GM21825 (cell line): ENCODE measurements at regions not wholly inside any gene's neighbourhood (a gene's known extent, or its start where the extent isn't known, plus 50 kb on each side); places are given as distances from the start of the nearest gene placed in this dataset.

ENCODE experiments used
- ATAC-seq: cut with Tn5 transposase; IDR thresholded peaks from one replicate; pipeline ENCODE4 v1.9.1; 2021; ENCODE audit warnings: mild to moderate bottlenecking, moderate library complexity; ENCODE audit not compliant: unreplicated experiment

DNA sequence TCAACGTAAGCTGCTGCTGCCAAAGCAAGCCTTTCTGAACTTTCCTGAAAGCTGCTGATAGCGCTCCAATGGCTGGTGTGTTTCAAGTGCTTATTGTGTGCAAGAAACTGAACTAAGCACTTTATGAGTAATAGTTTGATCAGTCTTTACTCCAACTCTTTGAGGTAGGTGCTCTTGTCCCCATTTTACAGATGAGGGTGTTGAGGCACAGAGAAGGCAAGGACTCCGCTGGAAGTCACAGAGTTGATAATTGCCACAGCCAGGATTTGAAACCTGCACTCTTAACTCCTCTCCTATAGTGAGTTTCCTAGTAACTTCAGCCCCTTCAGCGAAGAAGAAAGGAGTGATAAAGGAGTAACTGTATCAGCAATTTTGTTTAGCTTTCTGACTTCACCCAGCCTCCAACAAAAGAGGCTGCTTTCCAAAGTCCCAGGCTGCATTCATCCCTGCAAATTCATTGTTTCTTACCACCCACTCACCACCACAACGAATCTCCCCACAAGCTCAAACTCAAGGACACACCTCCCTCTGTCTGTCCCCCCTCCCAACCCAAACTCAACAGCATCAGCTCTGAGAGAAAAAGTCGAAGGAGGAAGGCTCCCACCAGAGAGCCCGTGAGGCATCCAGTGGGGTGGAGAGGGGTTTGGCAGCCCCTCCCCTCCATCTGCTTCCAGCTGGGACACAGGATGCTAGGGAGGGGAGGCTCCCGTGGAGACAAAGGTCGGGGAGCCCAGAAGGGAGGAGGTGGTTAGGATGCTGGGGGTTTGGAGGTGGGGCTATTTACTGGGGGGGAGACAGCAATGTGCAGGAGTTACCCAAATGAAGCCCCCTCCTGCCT is 139.6 kb downstream of the NAV1 start:
- ATAC-seq, result no peak

DNA sequence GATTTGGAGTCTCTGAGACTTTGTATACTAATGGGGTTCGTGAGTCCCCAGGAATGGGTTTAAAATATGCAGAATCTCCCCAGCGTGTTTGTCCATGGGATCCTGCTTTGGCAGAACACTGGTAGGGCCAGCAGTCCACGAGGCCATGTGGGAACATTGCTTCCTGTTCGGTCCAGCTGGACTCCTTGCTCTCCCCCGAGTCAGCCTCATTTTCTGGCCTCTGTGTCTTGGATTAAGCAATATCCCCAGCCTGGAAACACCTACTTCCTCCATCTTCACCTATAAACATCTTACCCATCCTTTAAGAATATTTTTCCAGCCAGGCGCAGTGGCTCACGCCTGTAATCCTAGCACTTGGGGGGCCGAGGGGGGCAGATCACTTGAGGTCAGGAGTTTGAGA is 142.4 kb downstream of the NAV1 start:
- ATAC-seq, result no peak

DNA sequence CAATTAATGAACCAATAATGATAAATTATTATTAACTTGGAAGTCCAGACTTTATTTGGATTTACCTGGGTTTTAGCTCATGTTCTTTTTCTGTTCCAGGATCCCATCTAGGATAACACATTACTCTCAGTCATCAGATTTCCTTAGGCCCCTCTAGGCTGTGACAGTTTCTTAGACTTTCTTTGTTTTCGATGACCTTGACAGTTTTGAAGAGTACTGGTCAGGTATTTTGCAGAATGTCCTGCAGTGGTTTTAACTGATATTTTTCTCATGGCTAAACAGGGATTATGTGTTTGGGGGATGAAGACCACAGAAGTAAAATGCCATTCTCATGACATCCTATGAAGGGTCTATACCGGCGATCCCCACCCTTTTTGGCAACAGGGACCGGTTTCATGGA is 144.0 kb downstream of the NAV1 start:
- ATAC-seq, result no peak

DNA sequence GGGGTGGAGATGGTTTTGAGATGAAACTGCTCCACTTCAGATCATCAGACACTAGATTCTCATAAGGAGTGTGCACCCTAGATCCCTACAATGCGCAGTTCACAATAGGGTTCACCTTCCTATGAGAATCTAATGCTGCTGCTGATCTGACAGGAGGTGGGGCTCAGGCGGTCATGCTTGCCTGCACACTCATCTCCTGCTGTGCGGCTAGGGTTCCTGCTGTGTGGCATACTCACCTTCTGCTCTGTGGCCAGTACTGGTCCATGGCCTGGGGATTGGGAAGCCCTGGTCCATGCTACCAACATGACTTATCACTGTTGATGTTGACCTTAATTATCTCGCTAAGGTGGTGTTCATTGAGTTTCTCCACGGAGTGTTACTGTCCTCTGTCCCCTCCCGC is 144.5 kb downstream of the NAV1 start:
- ATAC-seq, result no peak

DNA sequence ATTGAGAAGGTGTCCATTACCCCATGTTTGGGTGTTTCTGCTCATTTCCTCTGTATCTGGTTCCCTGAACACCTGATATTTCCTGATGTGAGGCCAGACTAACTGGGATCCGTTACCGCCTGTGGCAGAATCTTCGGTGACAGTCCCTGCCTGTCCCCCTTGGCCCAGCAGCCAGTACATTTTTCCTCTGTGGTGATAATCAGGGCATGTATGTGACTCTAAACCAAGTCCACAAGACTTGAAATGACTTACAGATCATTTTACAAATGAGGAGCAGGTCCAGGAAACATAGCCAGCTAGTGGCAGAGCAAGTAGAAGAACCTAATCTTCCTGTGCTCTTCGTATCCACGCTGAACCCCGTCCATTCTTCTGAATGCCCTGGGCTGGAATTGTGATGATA is 143.5 kb upstream of the IPO9 start:
- ATAC-seq, result no peak

DNA sequence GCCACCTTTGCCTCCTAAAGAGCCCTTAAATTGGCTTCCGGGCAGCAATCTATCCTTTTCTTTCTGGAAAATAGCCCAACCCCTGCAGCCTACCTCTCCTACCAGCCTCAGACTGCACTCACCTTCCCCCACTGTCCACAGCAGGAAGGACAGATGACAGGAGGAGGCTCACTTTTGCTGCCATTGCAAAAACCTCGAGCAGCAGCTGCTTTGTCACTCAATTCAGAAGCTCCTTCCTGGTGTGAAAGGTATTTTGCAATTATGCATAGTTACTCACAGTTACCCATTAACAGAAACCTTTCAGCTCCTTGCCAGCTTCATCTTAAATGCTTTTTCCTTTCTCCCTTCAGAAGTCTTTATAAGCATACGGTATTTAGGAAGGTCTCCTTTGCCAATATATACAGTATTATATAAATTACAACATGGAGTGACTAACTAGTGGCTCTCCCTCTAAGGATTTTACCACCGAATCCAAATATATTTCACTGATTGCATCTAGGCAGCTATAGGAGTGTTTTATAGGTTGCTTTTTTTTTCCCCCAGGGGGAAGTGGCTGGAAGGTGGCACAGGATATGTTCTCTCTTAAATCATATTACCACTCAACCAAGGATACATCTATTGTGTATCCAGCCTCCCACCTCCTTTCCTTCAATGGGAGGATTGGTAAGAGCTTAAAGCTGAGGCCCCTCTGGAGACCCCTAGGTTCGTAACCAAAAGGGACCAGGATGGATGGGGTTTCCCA is 142.1 kb upstream of the IPO9 start:
- no peak for ATAC-seq

DNA sequence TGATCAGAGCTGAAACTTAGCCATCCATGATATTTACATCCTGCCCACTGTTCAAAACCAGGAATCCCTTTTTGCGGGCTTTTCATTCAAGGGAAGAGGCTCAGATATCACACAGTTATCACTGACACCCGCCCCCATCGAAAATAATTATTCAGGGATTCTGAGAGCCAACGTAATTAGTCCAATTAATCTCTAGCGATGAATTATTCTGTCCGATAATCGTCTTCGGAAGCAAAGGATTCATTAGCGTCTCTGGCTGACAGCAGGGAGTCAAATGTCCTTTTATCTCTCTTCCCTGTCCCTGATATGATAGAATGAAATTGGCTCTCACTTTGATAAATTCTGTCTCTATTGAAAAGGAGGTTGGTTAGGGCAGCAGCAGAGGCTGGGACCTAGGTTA is 140.4 kb upstream of the IPO9 start:
- no peak for ATAC-seq

DNA sequence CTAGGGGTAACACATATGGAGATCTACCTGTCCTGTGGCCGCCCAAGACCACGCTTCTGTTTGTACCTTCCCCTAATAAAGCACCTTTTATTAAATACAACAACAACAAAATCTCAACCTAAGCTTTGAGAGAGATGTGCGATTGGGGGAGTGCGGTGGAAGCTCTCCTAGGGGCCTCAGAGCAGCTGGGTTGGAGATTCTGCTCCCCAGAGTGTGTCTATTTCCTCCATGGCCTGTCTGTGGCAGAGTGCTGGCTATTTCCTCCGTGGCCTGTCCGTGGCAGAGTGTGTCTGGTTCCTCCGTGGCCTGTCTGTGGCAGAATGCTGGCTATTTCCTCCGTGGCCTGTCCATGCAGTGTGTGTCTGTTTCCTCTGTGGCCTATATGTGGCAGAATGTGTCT is 139.3 kb upstream of the IPO9 start:
- ATAC-seq, result no peak

DNA sequence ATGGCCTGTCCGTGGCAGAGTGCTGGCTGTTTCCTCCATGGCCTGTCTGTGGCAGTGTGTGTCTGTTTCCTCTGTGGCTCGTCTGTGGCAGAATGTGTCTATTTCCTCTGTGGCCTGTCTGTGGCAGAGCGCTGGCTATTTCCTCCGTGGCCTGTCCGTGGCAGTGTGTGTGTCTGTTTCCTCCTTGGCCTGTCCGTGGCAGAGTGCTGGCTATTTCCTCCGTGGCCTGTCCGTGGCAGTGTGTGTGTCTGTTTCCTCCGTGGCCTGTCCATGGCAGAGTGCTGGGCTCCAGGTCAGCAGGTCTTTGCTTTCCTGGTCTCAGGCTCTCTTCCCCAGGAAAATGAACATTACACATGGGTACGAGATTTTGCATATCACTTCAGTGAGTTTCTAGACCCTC is 138.4 kb upstream of the IPO9 start:
- no peak for ATAC-seq

DNA sequence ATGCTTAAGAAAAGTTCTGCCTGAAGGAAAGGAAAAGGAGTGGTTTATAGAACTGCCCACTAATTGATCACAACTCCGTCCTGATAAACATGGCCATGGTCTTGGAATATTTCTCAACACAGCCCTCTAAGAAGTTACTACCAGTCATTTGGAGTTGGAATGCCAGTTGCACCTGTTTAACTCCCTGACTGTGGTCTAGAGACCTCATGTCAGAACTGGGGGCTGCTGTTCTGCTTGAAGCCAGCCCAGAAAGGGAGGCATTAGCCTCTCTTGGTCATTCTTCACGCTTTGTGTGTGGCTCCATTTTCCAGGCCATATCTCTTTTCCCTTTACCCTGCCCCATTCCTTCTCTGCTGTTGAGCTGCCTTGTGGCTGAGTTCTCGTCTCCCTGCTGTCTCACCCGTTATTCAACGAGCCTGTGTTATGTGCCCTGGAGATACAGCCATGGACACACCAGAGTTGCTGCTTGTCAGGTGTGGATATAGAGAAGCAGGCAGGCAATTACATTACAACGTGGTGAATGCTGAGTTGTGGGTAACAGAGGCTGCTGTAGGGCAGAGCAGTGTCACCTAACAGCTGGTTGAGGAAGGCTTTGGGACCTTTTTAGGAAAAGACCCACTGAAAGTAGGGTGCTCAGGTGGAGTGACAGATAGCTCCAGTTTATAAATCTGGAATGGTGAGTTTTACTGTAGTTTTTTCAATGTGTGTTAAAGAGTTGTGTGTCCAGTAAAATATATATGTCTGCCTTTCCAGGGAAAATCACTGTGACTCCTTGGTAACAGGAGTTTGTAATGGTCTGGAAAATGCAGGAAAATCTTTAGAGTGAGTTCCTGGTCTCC is 137.0 kb upstream of the IPO9 start:
- no peak for ATAC-seq

DNA sequence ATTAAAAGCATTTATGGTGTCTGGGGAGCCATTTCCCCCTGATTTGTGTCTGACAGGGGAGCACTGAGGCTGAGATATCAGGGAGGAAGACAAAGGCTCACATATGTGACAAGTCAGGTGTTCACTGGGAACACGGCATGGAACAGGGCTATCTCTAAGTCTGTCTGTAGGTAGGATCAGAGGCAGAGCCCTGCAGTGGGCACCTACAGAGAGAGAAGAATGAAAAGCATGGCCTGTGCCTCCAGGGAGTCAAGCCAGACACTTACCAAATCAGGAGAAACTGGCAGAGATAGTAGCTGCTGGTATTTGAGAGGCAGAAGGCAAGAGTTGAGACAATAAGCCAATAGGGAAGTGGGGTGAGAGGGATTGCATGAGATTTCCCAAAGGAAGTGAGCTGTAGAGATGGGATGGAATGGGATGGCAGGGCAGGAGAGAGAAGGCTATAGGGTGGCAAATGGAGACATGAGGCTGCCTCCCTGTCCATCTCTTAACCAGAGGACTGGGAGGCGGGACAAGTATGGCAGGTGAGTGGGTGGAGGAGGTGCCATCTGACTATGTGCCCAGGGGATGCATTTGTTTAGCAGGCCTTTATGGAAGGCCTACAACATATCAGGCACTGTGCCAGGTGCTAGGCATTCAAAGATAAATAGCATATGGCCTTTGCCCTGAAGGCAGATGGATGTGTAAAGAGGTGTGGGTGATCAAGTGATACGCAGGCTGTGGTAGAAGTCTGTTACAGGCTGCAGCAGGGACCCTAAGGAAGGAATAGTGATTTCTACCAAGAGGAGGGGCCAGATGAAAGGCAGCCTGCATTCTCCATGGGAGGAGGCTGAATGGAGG is 136.2 kb upstream of the IPO9 start:
- ATAC-seq, result no peak

DNA sequence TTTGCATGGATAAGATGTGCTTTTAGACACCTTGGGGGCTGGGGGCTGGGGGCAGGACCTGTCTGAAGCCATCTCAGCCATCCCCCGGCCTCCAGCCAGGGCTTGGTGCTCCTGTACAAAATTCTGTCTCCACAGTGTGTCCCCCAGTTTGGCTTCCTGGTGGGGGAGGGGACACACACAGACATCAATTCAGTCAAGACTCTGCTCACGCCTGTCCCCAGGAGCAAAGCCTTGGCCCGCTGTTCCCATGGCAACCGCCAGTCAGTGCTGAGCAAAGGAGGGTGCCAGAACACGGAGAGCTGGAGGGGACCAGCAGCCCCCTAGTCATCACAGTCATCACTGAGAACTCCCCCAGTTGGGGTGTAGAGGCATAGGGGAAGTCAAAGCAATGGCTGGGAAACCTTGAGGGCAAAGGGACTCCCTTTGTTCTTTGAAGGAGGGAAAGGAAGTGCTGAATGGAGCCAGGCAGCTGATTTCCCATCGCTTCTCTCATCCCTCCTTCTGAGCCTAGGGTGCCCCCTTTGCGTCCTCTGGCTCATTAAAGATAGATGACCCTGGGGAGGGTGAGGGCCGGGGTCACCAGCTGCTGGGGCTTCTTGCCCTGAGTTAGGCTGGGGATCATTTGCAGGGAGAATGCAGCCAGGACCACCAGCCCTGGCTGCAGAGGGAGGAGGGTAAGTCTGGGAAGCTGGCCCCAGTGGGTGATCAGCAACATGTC is 134.9 kb upstream of the IPO9 start:
- no peak for ATAC-seq

DNA sequence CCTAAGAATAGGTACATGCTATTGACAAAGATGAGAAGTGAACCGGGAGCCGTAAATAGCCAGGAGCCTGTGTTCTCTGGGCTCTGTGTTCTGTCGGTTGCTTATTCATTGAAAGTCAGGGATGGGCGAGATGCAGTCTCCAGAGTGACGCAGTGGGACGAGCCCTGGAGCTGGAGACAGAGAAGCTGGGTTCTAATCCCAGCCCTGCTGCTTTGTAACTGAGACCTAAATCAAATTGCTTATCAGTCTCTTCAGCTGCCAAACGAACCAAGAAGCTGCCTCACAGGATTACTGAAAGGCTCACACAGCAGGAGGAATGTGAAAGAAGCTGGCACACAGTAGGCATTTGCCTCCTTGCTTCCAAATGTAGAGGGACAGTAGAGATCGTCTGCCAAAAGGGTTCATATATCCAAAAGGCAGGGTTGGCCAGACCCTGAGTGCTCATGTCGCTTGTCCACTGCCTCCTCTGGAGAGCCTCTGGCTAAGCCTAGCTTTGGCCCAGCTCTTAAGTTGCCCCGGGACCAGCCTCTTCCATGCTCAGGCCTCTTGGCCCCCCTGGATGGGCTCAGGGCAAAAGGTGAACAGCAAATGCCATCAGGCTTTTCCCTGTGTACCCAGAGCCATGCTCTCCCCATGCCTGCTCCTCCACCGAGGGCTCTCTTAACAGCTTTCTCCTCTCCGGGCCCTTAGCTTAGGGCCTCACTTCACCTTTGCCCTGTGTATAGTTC is 134.2 kb upstream of the IPO9 start:
- no peak for ATAC-seq

DNA sequence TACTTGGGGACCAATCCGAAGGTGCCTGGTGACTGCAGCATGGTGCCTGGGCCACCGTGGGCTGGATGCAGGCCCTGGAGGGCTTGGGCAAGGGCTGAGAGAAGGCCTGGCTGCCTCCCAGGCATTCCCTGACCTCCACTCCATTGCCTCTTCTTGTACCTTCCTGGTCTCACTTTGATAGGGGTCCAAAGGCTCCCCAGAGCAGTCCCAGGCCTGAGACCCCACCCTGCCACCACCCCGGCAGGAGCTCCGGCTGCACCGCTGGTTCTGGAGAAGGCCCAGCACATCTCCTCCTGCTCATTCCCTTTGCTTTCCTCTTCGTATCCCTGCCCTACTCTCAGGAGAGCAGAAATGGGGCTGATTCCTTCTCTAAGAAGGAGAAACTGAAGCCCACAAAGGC is 133.3 kb upstream of the IPO9 start:
- ATAC-seq, result no peak

DNA sequence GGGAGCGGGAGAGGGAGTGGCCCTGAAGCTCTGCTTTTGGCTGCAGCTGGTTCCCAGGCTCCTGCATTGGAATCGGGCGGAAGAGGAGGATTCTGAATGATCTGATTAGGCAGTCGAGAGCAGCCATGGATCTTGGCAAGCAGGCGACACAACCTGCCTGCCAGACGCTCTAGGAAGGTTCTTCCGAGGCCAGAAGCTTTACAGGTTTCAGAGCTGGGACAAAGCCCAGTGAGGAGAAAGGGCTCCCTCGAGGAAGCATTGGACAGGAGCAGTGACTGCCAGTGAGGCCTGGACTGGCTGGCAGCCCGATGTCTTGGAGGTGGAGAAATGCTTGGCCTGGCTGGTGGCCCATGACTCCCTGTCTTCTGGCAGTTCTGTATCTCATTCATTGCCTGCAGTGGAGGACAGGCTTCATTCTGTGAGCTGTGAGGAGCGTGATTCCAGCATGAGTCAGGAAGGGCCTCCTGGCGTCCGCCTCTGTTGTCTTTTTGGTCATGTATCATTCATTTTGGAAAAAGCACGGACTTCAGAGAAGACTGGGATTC is 132.7 kb upstream of the IPO9 start:
- no peak for ATAC-seq

DNA sequence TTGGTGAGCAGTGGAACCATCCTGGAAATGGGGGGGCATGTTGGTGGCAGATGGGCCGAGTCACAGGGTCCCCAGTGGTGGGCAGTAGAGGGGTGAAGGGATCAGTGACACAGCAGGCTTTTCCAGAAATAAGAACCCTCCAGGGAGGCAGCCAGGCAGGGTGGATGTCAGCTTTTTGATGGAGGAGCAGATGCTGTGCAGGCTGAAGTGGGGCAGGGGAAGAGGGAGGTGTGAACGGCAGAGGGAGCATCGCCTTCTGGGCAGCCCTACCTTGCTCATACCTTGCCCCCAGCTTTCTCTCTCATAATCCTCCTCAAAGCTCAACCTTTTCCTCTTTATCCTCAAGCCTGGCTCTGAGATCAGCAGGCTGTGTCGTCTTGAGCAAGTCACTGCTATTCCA is 131.8 kb upstream of the IPO9 start:
- no peak for ATAC-seq

DNA sequence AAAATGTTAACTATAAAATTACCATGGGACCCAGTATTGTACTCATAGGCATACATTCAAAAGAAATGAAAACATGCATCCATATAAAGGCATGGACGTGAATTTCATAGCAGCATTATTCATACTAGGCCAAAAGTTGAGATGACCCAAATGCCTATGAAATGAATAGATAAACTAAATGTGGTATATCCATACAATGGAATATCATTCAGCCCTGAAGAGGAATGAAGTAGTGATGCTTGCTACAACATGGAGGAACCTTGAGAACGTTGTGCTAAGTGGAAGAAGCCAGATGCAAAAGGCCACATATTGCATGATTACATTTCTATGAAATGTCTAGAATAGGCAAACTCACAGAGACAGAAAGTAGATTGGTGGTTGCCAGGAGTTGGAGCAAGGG is 127.1 kb upstream of the IPO9 start:
- no peak for ATAC-seq

DNA sequence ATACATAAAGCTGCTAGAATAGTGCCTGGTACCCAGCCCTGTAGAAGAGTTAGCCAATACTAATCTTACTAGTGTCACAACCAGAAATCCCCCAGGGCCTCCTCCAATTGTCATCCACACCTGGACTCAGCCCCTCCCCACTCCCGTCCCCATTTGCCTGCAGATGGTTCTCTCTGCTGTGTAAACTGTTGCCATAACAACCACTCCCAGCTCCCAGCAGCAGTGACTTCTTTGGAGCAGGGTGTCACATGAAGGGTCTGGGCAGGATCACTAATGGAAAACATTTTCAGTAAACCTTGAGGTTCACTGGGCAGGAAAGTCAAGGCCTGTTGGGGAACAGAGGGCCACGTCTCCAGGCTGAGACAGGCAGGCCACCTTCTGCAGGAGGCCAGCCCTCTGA is 126.0 kb upstream of the IPO9 start:
- no peak for ATAC-seq
